CD4-positive, alpha-beta memory T cell (primary cell): ENCODE measurements at regions not wholly inside any gene's neighbourhood (a gene's known extent, or its start where the extent isn't known, plus 50 kb on each side); places are given as distances from the start of the nearest gene placed in this dataset.

Experiments used
- CTCF ChIA-PET: fragments of 350-600 bp; sonication (Branson Sonifier 250); formaldehyde crosslinking; loops from one replicate; lab custom pipeline; 2021; ENCODE audit warnings: inconsistent platforms; ENCODE audit not compliant: partially characterized antibody; lab: Charles Lee
- POLR2A ChIA-PET: fragments of 350-600 bp; sonication (Branson Sonifier 250); formaldehyde crosslinking; loops from one replicate; lab custom pipeline; 2021; ENCODE audit not compliant: partially characterized antibody; lab: Charles Lee
- DNase-seq, 5 donors: peaks; one replicate each; pipeline versions ENCODE4 v3.0.0 to v3.0.0-alpha.2; 2020 to 2022; ENCODE audit warnings: mixed read lengths in 1 of 5
- H3K27ac ChIP-seq: one replicate; pipeline ENCODE4 v1.7.0; 2013; ENCODE audit warnings: low read depth, low read length
- H3K27me3 ChIP-seq: 2 replicates; pipeline ENCODE4 v1.7.0; 2013; ENCODE audit warnings: mild to moderate bottlenecking, low read length, moderate library complexity; ENCODE audit not compliant: insufficient read depth
- H3K36me3 ChIP-seq: 2 replicates; pipeline ENCODE4 v1.7.0; 2013; ENCODE audit warnings: mild to moderate bottlenecking, low read length, moderate library complexity; ENCODE audit not compliant: insufficient read depth
- H3K4me1 ChIP-seq: 2 replicates; pipeline ENCODE4 v1.7.0; 2013; ENCODE audit warnings: mild to moderate bottlenecking, low read length, moderate library complexity; ENCODE audit not compliant: insufficient read depth
- H3K4me3 ChIP-seq, 2 donors: one replicate each; pipeline ENCODE4 v1.7.0; 2013; ENCODE audit warnings: low read length in 2 of 2, mild to moderate bottlenecking in 1 of 2
- H3K9me3 ChIP-seq, 2 donors: one replicate each; pipeline ENCODE4 v1.7.0; 2013; ENCODE audit warnings: low read length in 2 of 2, control low read depth in 1 of 2; ENCODE audit not compliant: control insufficient read depth in 1 of 2
- H3K27ac Mint-ChIP-seq, 7 donors: one replicate each; pipeline ENCODE4 v1.8.0; 2020 to 2021; ENCODE audit warnings: mixed read lengths in 7 of 7, mild to moderate bottlenecking in 6 of 7, inconsistent platforms in 3 of 7, moderate library complexity in 3 of 7
- H3K27me3 Mint-ChIP-seq, 2 donors: one replicate each; pipeline ENCODE4 v1.8.0; 2020 to 2021; ENCODE audit warnings: mixed read lengths in 2 of 2
- H3K36me3 Mint-ChIP-seq, 2 donors: one replicate each; pipeline ENCODE4 v1.8.0; 2020 to 2021; ENCODE audit warnings: mixed read lengths in 2 of 2, inconsistent platforms in 1 of 2, mild to moderate bottlenecking in 1 of 2
- H3K4me1 Mint-ChIP-seq, 4 donors: one replicate each; pipeline ENCODE4 v1.8.0; 2020 to 2021; ENCODE audit warnings: mixed read lengths in 4 of 4, mild to moderate bottlenecking in 1 of 4
- H3K4me3 Mint-ChIP-seq, 8 donors: one replicate each; pipeline ENCODE4 v1.8.0; 2020 to 2021; ENCODE audit warnings: mixed read lengths in 8 of 8, mild to moderate bottlenecking in 7 of 8, moderate library complexity in 6 of 8, inconsistent platforms in 3 of 8
- H3K9me3 Mint-ChIP-seq, 8 donors: one replicate each; pipeline ENCODE4 v1.8.0; 2020 to 2021; ENCODE audit warnings: mixed read lengths in 8 of 8, mild to moderate bottlenecking in 5 of 8, inconsistent platforms in 3 of 8, moderate library complexity in 1 of 8
- intact Hi-C: fragments of 100-400 bp; cut with micrococcal nuclease; formaldehyde crosslinking; loops from one replicate; pipeline ENCODE4 v1.15.1; 2023

DNA sequence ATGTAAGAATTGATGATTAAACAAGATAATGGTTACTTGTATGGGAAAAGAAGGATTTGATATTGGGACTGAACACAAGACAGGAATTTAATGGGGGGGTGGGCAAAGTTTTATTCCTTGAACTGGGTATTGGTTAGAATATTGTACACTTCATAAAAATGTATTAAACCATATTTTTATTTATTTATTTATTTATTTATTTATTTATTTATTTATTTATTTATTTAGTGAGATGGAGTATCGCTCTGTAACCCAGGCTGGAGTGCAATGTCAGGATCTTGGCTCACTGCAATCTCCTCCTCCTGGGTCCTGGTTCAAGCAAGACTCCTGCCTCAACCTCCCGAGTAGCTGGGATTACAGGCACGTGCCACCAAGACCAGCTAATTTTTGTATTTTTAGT lies 287.1 kb upstream of the SLITRK5 start:
- H3K9me3 Mint-ChIP-seq = peaks cover 3 to 11% (median 6%) of the 10 kb centered on the region in 8 donors
- Histone ChIP-seq H3K4me3 (no peak overlapping the region), H3K27me3 (no peaks in the 10 kb centered on the region), H3K4me1 (no peaks in the 10 kb centered on the region), H3K9me3 (no peaks in the 10 kb centered on the region), H3K27ac (no peak overlapping the region), H3K36me3 (no peaks in the 10 kb centered on the region)
- ChIA-PET CTCF (no interaction called here), POLR2A (no interaction called here)
- DNase-seq = no peak
- H3K27ac Mint-ChIP-seq = no peak overlapping the region
- intact Hi-C loops = no loop called here
- no peaks in the 10 kb centered on the region for H3K36me3 Mint-ChIP-seq
- no peaks in the 10 kb centered on the region for H3K27me3 Mint-ChIP-seq
- H3K4me1 Mint-ChIP-seq = no peaks in the 10 kb centered on the region
- no peak overlapping the region for H3K4me3 Mint-ChIP-seq

DNA sequence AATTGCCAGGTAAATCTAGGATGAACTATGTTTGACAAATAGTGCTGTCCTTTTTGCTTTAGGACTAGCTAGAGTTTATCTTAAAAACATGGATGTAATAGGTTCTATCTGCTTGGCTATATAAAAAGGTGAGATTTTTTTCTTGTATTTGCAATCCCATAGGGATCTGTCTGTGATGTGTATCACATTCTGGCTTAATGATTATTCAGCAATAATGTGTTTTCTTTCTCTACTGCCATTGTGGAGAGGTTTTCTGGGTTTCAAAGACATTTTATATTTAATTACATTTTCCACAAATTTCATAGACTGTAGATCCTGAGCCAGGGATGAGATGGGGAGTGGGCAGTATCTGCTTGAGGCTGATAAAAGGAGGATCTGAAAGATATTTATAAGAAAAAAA lies 277.8 kb upstream of the SLITRK5 start:
- no peak overlapping the region for H3K4me3 ChIP-seq
- H3K4me1 Mint-ChIP-seq = no peaks in the 10 kb centered on the region
- POLR2A ChIA-PET = no interaction called here
- no peaks in the 10 kb centered on the region for H3K4me1 ChIP-seq
- no peaks in the 10 kb centered on the region for H3K9me3 ChIP-seq
- H3K9me3 Mint-ChIP-seq = peaks cover 0 to 10% (median 5%) of the 10 kb centered on the region in 8 donors
- DNase-seq = no peak
- H3K27ac Mint-ChIP-seq = no peak overlapping the region
- CTCF ChIA-PET = no interaction called here
- H3K36me3 Mint-ChIP-seq = no peaks in the 10 kb centered on the region
- no peak overlapping the region for H3K4me3 Mint-ChIP-seq
- no peak overlapping the region for H3K27ac ChIP-seq
- intact Hi-C loops = no loop called here
- no peaks in the 10 kb centered on the region for H3K27me3 ChIP-seq
- H3K36me3 ChIP-seq = no peaks in the 10 kb centered on the region
- H3K27me3 Mint-ChIP-seq = no peaks in the 10 kb centered on the region

DNA sequence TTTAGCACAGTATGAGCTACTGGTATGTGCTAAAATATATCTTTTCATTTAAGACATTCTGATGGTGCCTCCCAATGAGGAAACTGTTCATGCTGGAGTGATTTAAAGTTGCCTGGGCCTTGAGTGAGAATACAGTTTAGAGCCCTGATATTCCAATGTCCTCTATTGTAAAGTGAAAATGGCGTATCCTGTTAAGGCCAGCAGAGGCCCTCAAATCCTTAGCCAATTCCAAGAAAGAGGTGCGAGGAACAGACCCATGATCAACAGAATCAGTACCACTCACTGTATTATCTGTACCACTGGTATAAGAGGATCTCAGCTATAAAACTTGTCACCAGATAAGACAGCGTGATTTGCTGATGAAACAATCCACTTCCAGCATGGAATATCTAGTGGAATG lies 273.1 kb upstream of the SLITRK5 start:
- Mint-ChIP-seq H3K9me3 (peaks cover 0 to 11% (median 3%) of the 10 kb centered on the region in 8 donors), H3K4me1 (no peaks in the 10 kb centered on the region), H3K4me3 (no peak overlapping the region), H3K27me3 (no peaks in the 10 kb centered on the region), H3K27ac (no peak overlapping the region), H3K36me3 (no peaks in the 10 kb centered on the region)
- ChIA-PET CTCF (no interaction called here), POLR2A (no interaction called here)
- no peaks in the 10 kb centered on the region for H3K36me3 ChIP-seq
- H3K4me3 ChIP-seq = no peak overlapping the region
- no peaks in the 10 kb centered on the region for H3K27me3 ChIP-seq
- no peaks in the 10 kb centered on the region for H3K4me1 ChIP-seq
- DNase-seq = no peak
- no peaks in the 10 kb centered on the region for H3K9me3 ChIP-seq
- H3K27ac ChIP-seq = no peak overlapping the region
- intact Hi-C loops = no loop called here

DNA sequence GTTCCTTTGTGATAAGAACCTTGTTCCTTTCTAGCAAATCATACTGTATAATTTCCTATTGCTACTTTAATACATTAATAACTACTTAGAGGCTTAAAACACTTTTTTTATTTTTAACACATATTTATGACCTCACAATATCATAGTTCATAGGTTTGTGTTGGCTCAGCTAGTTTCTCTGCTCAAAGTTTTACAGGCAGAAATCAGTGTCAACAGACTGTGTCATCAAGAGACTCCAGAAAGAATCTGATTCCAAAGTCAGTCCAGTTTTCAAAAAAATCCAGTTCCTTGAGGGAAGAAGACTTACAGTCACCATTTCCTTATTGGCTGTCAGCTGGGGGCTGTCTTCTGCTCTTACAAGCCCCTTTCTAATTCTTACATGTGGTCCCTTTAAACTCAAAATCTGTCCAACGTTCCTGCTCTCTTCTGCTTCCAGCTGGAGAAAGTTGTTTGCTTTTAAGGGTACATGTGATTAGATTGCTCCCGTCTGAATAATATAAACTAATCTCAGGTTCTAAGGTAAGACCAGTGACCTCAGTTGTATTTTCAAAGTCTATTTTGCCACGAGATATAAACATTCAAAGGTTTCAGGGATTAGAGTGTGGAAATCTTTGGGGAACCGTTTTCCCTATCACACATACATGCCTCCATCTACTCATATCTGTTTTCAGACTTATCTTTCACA lies 267.3 kb upstream of the SLITRK5 start:
- H3K4me1 Mint-ChIP-seq = no peaks in the 10 kb centered on the region
- H3K4me3 Mint-ChIP-seq = no peak overlapping the region
- no peaks in the 10 kb centered on the region for H3K27me3 Mint-ChIP-seq
- H3K4me3 ChIP-seq = no peak overlapping the region
- no peaks in the 10 kb centered on the region for H3K4me1 ChIP-seq
- no peak overlapping the region for H3K27ac ChIP-seq
- H3K36me3 Mint-ChIP-seq = no peaks in the 10 kb centered on the region
- no peak for DNase-seq
- CTCF ChIA-PET = no interaction called here
- H3K9me3 Mint-ChIP-seq = peaks cover 0 to 13% (median 3%) of the 10 kb centered on the region in 8 donors
- H3K27ac Mint-ChIP-seq = no peak overlapping the region
- no peaks in the 10 kb centered on the region for H3K36me3 ChIP-seq
- no peaks in the 10 kb centered on the region for H3K9me3 ChIP-seq
- intact Hi-C loops = no loop called here
- H3K27me3 ChIP-seq = no peaks in the 10 kb centered on the region
- POLR2A ChIA-PET = no interaction called here

DNA sequence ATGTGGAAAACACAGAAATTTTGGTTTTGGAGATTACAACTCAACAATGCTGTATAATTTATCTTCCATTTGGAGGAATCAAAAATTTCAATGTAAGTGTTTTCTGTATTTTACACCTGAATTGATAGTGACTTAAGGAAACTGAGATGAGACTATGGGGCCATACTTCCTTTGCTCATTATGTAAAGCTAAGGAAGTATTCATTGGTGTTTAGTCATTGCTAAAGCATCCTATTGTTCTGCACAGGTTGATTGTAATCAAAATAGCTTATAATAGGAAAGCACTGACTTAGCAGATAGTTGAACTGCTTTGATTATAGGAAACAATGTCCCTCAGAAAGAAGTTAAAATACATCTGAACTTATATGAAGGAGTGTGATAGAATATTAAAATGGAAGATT lies 244.4 kb upstream of the SLITRK5 start:
- no peaks in the 10 kb centered on the region for H3K4me1 ChIP-seq
- CTCF ChIA-PET = no interaction called here
- intact Hi-C loops = no loop called here
- no peak for DNase-seq
- no peaks in the 10 kb centered on the region for H3K27me3 ChIP-seq
- H3K9me3 ChIP-seq = no peaks in the 10 kb centered on the region
- no peaks in the 10 kb centered on the region for H3K36me3 ChIP-seq
- H3K36me3 Mint-ChIP-seq = no peaks in the 10 kb centered on the region
- H3K27ac ChIP-seq = no peak overlapping the region
- peaks cover 0 to 13% (median 4%) of the 10 kb centered on the region in 8 donors for H3K9me3 Mint-ChIP-seq
- H3K27ac Mint-ChIP-seq = no peak overlapping the region
- H3K4me3 Mint-ChIP-seq = no peak overlapping the region
- POLR2A ChIA-PET = no interaction called here
- no peak overlapping the region for H3K4me3 ChIP-seq
- no peaks in the 10 kb centered on the region for H3K4me1 Mint-ChIP-seq
- no peaks in the 10 kb centered on the region for H3K27me3 Mint-ChIP-seq

DNA sequence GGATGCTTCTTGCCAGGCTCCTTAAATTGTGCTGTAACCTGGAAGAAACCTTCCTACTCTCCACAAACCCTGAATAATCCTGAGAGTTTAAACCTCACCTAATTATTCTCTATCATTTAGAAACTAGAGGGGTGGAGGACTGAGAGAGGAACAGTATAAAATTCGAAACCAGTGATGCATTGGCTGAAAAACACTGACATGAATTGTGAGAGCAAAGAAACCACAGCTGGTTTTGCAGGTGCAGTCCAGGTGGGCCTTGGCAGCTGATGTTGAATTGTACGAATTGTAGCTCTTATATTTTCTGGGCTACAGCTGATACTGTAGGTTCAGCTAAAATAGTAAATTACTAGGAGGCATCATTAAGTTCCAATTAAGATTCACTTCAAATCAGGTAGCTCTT lies 227.0 kb upstream of the SLITRK5 start:
- H3K4me1 ChIP-seq = no peaks in the 10 kb centered on the region
- DNase-seq = no peak
- intact Hi-C loops = no loop called here
- no peak overlapping the region for H3K27ac Mint-ChIP-seq
- H3K27me3 ChIP-seq = no peaks in the 10 kb centered on the region
- ChIA-PET CTCF (no interaction called here), POLR2A (no interaction called here)
- H3K9me3 Mint-ChIP-seq = peaks cover 0 to 18% (median 5%) of the 10 kb centered on the region in 8 donors
- no peaks in the 10 kb centered on the region for H3K9me3 ChIP-seq
- no peaks in the 10 kb centered on the region for H3K27me3 Mint-ChIP-seq
- H3K4me3 ChIP-seq = no peak overlapping the region
- H3K4me1 Mint-ChIP-seq = no peaks in the 10 kb centered on the region
- H3K36me3 Mint-ChIP-seq = no peaks in the 10 kb centered on the region
- no peak overlapping the region for H3K27ac ChIP-seq
- H3K36me3 ChIP-seq = no peaks in the 10 kb centered on the region
- H3K4me3 Mint-ChIP-seq = no peak overlapping the region

DNA sequence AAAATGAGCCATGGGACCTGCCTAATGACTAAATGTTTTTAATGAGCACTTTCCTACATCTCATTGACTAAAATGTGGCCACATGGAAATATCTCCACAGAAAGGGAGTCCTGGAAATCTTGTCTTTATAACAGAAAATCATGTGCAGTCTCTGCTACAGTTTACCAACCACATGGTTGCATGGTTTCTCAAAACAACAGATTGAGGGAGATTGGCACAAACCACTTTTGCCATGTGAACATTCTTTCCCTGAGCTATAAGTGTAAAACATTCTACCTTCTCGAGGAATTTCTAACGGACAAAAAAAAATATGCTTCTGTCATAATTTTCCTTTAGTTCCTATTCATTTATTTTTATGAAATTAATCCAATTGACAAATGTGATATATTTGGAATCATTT lies 218.9 kb upstream of the SLITRK5 start:
- no peak overlapping the region for H3K4me3 ChIP-seq
- ChIA-PET CTCF (no interaction called here), POLR2A (no interaction called here)
- H3K4me1 Mint-ChIP-seq = no peaks in the 10 kb centered on the region
- no peak for DNase-seq
- H3K9me3 ChIP-seq = no peaks in the 10 kb centered on the region
- H3K36me3 Mint-ChIP-seq = no peaks in the 10 kb centered on the region
- intact Hi-C loops = no loop called here
- no peak overlapping the region for H3K4me3 Mint-ChIP-seq
- H3K27ac ChIP-seq = no peak overlapping the region
- no peaks in the 10 kb centered on the region for H3K27me3 ChIP-seq
- no peaks in the 10 kb centered on the region for H3K27me3 Mint-ChIP-seq
- no peak overlapping the region for H3K27ac Mint-ChIP-seq
- no peaks in the 10 kb centered on the region for H3K36me3 ChIP-seq
- H3K9me3 Mint-ChIP-seq = peaks cover 0 to 16% (median 5%) of the 10 kb centered on the region in 8 donors
- no peaks in the 10 kb centered on the region for H3K4me1 ChIP-seq

DNA sequence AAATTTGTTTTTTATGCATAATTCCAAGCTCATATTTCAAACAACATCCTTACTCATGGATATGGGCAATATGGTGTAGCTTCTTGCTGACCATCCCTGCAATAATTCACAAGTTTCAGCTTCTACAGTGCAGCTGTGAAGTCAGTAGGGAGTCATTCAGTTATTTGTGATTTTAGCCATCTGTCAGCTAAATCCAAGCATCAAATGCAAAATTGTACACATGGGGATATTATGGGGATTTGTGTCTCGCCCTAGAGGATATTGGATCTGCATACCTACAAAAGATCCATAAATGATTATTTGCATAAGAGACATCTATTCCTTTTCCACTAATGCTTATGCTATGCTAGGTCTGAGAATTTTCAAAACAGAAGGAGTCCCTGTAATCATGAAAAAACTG lies 217.9 kb upstream of the SLITRK5 start:
- no peaks in the 10 kb centered on the region for H3K36me3 Mint-ChIP-seq
- CTCF ChIA-PET = no interaction called here
- H3K9me3 Mint-ChIP-seq = peaks cover 0 to 15% (median 4%) of the 10 kb centered on the region in 8 donors
- H3K4me1 Mint-ChIP-seq = no peaks in the 10 kb centered on the region
- no peak overlapping the region for H3K27ac ChIP-seq
- no peak overlapping the region for H3K27ac Mint-ChIP-seq
- no peaks in the 10 kb centered on the region for H3K4me1 ChIP-seq
- H3K36me3 ChIP-seq = no peaks in the 10 kb centered on the region
- no peaks in the 10 kb centered on the region for H3K9me3 ChIP-seq
- no peaks in the 10 kb centered on the region for H3K27me3 Mint-ChIP-seq
- no peak for DNase-seq
- H3K4me3 ChIP-seq = no peak overlapping the region
- H3K27me3 ChIP-seq = no peaks in the 10 kb centered on the region
- POLR2A ChIA-PET = no interaction called here
- intact Hi-C loops = no loop called here
- no peak overlapping the region for H3K4me3 Mint-ChIP-seq
